Endothelial cell of umbilical vein (primary cell): ENCODE measurements at regions not wholly inside any gene's neighbourhood (a gene's known extent, or its start where the extent isn't known, plus 50 kb on each side); places are given as distances from the start of the nearest gene placed in this dataset.
A peak's percentile ranks its signal among the peaks of the same experiment; 100 is the strongest.
"Not testable (repeated sequence)": the region's sequence is repeated elsewhere in the genome, so short reads cannot be mapped to it uniquely, and the experiment has no call there.

Experiments used
- BruUV-seq: library from RNA; stranded (reverse); fragments of 400-500 nt; replicated peaks from 2 replicates; lab custom pipeline; 2021; lab: Mats Ljungman, UMichigan
- CTCF ChIA-PET: fragments of 300-600, 350-600 bp; sonication (Branson Sonifier 250); formaldehyde crosslinking; loops from one replicate; lab custom pipeline; 2021; ENCODE audit warnings: antibody characterized with exemption, inconsistent platforms; lab: Charles Lee
- POLR2A ChIA-PET: fragments of 300-600, 350-600 bp; sonication (Branson Sonifier 250); formaldehyde crosslinking; loops from one replicate; lab custom pipeline; 2021; ENCODE audit warnings: antibody characterized with exemption, inconsistent platforms; lab: Charles Lee
- DNase-seq: peaks from one replicate; pipeline ENCODE4 v3.0.0-alpha.2; 2011; ENCODE audit warnings: low read depth, low spot score
- FAIRE-seq: peaks from 2 replicates; lab custom pipeline; 2011; peaks lifted over from hg19 to GRCh38; lab: Jason Lieb, UNC
- H2AFZ ChIP-seq: 2 replicates; pipeline ENCODE4 v1.6.0; 2012; ENCODE audit warnings: low read depth, low read length, control low read depth, inconsistent platforms
- H3K27ac ChIP-seq: 2 replicates; pipeline ENCODE4 v1.5.1; 2011; ENCODE audit warnings: low read depth, mild to moderate bottlenecking, control low read depth, low read length, moderate library complexity; ENCODE audit not compliant: insufficient read depth
- H3K27me3 ChIP-seq, 2 experiments: 2 replicates each; pipeline versions ENCODE4 v1.6.0 to v1.6.1; 2011; ENCODE audit warnings: low read length in 2 of 2, mixed read lengths in 1 of 2; ENCODE audit not compliant: control insufficient read depth in 2 of 2, insufficient read depth in 2 of 2
- H3K36me3 ChIP-seq, 2 experiments: 2 replicates in 1 of 2; 3 replicates in 1 of 2; pipeline ENCODE4 v1.5.1; 2011; ENCODE audit warnings: low read length in 2 of 2, mild to moderate bottlenecking in 1 of 2, moderate library complexity in 1 of 2; ENCODE audit not compliant: control insufficient read depth in 2 of 2, insufficient read depth in 2 of 2; ENCODE audit errors: extremely low read depth in 1 of 2
- H3K4me1 ChIP-seq: 3 replicates; pipeline ENCODE4 v1.5.1; 2011; ENCODE audit warnings: mild to moderate bottlenecking, low read length; ENCODE audit not compliant: control insufficient read depth, insufficient read depth; ENCODE audit errors: extremely low read depth
- H3K4me2 ChIP-seq: 2 replicates; pipeline ENCODE4 v1.6.1; 2011; ENCODE audit warnings: low read length, control low read depth, mixed read lengths; ENCODE audit not compliant: insufficient read depth
- H3K4me3 ChIP-seq, 3 experiments: fragments of 200-600 bp in 1 of 3; sonication (generic), shearing (Covaris generic) in 1 of 3; replicated peaks in 1 of 3; 2 replicates each; pipeline ENCODE4 v1.5.1; 2011 to 2016; ENCODE audit warnings: control low read depth in 3 of 3, low read length in 3 of 3, mild to moderate bottlenecking in 2 of 3, inconsistent platforms in 1 of 3, low read depth in 1 of 3, moderate library complexity in 1 of 3; ENCODE audit not compliant: insufficient read depth in 1 of 3
- H3K79me2 ChIP-seq: 2 replicates; pipeline ENCODE4 v1.6.0; 2012; ENCODE audit warnings: low read length, inconsistent platforms; ENCODE audit not compliant: control insufficient read depth, insufficient read depth
- H3K9ac ChIP-seq: replicated peaks from 2 replicates; pipeline ENCODE3; 2011; ENCODE audit warnings: low read length, control low read depth; ENCODE audit not compliant: insufficient read depth; ENCODE audit errors: extremely low read depth
- H3K9me1 ChIP-seq: replicated peaks from 3 replicates; pipeline ENCODE4 v1.6.0; 2011; ENCODE audit warnings: mild to moderate bottlenecking, low read length; ENCODE audit not compliant: control insufficient read depth, insufficient read depth; ENCODE audit errors: extremely low read depth
- H3K9me3 ChIP-seq: replicated peaks from 2 replicates; pipeline ENCODE4 v1.5.1; 2012; ENCODE audit warnings: low read length, inconsistent platforms; ENCODE audit not compliant: control insufficient read depth, insufficient read depth
- H4K20me1 ChIP-seq: replicated peaks from 2 replicates; pipeline ENCODE3; 2011; ENCODE audit warnings: mild to moderate bottlenecking, low read length; ENCODE audit not compliant: control insufficient read depth, insufficient read depth; ENCODE audit errors: extremely low read depth
- EZH2 ChIP-seq: IDR thresholded peaks from 2 replicates; pipeline ENCODE4 v1.6.1; 2012; ENCODE audit warnings: borderline replicate concordance, low read depth, mild to moderate bottlenecking, moderate library complexity, low read length, inconsistent platforms; ENCODE audit not compliant: severe bottlenecking
- JUN ChIP-seq: IDR thresholded peaks from 2 replicates; pipeline ENCODE4 v1.6.1; 2011; ENCODE audit warnings: borderline replicate concordance, low read depth; ENCODE audit not compliant: insufficient read length, insufficient read depth
- MYC ChIP-seq: IDR thresholded peaks from one replicate; pipeline ENCODE4 v1.6.1; 2011; ENCODE audit warnings: mild to moderate bottlenecking, low read depth, low read length
- dilution Hi-C: fragments of 300-500 bp; cut with MboI; formaldehyde crosslinking; loops from one replicate; pipeline ENCODE4 v1.15.0; 2019; ENCODE audit warnings: low sequenced_read_pairs; ENCODE audit not compliant: extremely low pct_ligation_motif_present
- intact Hi-C: fragments of 100-400 bp; cut with micrococcal nuclease; formaldehyde crosslinking; loops from one replicate; pipeline ENCODE4 v1.10.0; 2022
- TF ChIP-seq, protein P1 (sequence below): IDR thresholded peaks from 2 replicates; pipeline ENCODE4 v1.6.1; 2011; ENCODE audit not compliant: insufficient read depth, insufficient read length

DNA sequence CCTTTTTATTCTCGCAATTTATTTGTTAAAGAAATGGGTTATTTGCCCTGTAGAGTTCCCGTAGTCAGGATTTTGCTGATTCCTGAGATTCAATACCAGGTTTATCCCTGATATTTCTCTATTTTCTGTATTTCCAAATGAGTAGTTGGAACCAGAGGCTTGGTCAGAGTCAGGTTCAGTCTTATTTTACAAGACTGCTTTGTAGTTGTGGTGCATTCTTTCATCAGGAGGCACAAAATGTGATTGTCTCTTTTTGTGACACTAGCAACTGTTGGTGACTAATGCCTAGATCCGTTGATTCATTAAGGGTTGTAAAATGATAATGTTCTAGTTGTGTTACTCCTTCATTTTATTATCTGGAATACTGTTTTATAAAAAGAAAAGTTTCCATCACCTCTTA lies 95.5 kb upstream of the TPTE start:
- Histone ChIP-seq H3K9me3 (peaks cover 39% of the 10 kb centered on the region), H3K9ac (no peak overlapping the region), H4K20me1 (no peaks in the 10 kb centered on the region), H3K4me3 (peak overlapping the region in 1 of 3 experiments; percentile 12), H3K36me3 (no peaks in the 10 kb centered on the region), H3K4me1 (no peaks in the 10 kb centered on the region), H3K79me2 (no peaks in the 10 kb centered on the region), H3K27me3 (no peaks in the 10 kb centered on the region), H3K9me1 (no peaks in the 10 kb centered on the region), H2AFZ (no peak overlapping the region), H3K4me2 (no peak overlapping the region), H3K27ac (no peak overlapping the region)
- intact Hi-C loops = no loop called here
- BruUV-seq = no TSS peak
- DNase-seq (no peak), FAIRE-seq (no peak)
- TF ChIP-seq MYC = no peak
- TF ChIP-seq, protein P1, sequence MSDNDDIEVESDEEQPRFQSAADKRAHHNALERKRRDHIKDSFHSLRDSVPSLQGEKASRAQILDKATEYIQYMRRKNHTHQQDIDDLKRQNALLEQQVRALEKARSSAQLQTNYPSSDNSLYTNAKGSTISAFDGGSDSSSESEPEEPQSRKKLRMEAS = no peak
- TF ChIP-seq EZH2 = no peak
- no peak for TF ChIP-seq JUN
- dilution Hi-C loops = no loop called here
- ChIA-PET CTCF (no interaction called here), POLR2A (no interaction called here)

DNA sequence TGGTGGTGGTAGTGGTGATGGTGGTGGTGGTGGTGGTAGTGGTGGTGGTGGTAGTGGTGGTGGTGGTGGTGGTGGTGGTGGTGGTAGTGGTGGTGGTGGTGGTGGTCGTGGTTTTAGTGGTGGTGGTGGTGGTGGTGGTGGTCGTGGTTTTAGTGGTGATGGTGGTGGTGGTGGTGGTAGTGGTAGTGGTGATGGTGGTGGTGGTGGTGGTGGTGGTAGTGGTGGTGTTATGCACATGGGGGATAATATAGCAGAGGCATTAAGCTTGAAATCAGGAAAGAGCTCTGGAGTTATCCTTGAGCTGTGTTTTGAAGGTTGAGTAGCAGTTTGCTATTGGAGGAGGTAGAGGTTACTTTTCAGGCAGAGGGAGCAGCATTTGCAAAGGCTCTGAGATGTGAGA lies 94.6 kb upstream of the TPTE start:
- DNase-seq, H3K36me3 ChIP-seq, H3K79me2 ChIP-seq, H4K20me1 ChIP-seq, H2AFZ ChIP-seq, H3K4me3 ChIP-seq, H3K27me3 ChIP-seq, CTCF ChIA-PET, FAIRE-seq, H3K27ac ChIP-seq, POLR2A ChIA-PET, H3K4me2 ChIP-seq, dilution Hi-C loops, H3K9me1 ChIP-seq, intact Hi-C loops, H3K4me1 ChIP-seq, BruUV-seq, H3K9ac ChIP-seq: not testable (repeated sequence)
- peaks cover 33% of the 10 kb centered on the region for H3K9me3 ChIP-seq

DNA sequence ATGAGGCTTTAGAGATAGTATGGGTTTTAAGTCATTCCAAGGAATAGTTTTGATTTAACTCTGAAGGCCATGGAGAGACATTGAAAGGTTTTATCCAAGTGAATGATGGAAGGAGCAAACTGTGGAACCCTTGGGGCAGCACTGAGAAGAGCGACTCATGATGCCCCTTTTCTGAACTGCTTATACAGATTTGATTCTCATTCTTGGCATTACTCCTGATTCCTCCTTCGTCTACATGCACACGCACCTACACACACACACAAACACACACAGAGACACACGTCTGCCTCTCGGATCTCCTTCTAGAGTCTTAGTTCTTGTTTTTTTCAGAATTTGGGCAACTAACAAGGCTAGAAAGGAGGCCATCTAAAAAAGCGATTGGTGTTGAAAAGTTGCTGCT lies 94.1 kb upstream of the TPTE start:
- H3K9me1 ChIP-seq, H3K27ac ChIP-seq, H4K20me1 ChIP-seq, intact Hi-C loops, H3K9ac ChIP-seq, FAIRE-seq, BruUV-seq, H3K4me1 ChIP-seq, H3K36me3 ChIP-seq, H2AFZ ChIP-seq, POLR2A ChIA-PET, H3K4me2 ChIP-seq, DNase-seq, H3K27me3 ChIP-seq, dilution Hi-C loops, H3K79me2 ChIP-seq, CTCF ChIA-PET, H3K4me3 ChIP-seq: not testable (repeated sequence)
- peaks cover 36% of the 10 kb centered on the region for H3K9me3 ChIP-seq

DNA sequence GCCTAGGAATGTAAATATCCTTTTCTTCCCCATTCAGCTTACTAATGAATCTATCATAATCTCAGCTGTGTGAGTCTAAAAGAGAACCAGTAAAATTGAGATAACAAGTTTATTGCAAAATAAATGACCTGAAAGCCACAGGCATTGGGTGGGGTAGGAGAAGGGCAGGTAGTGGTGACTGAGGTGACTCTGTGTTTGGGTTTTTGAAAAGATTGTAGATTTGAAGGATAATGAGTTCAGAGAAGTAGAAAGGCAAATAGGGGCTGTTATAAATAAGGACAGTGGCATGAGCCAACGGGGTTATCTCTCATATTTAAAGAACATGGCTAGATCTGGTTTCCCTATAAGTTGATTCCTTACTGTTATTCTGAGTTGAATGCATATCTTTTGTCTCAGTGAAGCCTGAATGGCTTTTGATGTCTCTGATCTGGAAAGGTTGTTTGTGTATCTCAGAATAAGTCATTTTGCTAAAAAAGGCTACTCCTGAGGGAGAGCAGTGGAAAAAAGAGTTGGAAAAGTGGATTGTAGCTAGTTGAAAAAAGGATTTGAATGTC lies 92.3 kb upstream of the TPTE start:
- H3K4me3 ChIP-seq, H3K79me2 ChIP-seq, H3K9me1 ChIP-seq, FAIRE-seq, H3K36me3 ChIP-seq, CTCF ChIA-PET, DNase-seq, H3K27ac ChIP-seq, intact Hi-C loops, POLR2A ChIA-PET, H4K20me1 ChIP-seq, H3K9ac ChIP-seq, H2AFZ ChIP-seq, BruUV-seq, H3K4me1 ChIP-seq, H3K27me3 ChIP-seq, H3K4me2 ChIP-seq, dilution Hi-C loops: not testable (repeated sequence)
- H3K9me3 ChIP-seq = peaks cover 36% of the 10 kb centered on the region
